GM12875 (cell line): ENCODE measurements at regions not wholly inside any gene's neighbourhood (a gene's known extent, or its start where the extent isn't known, plus 50 kb on each side); places are given as distances from the start of the nearest gene placed in this dataset.

Experiments used
- H3K4me3 ChIP-seq: one replicate; pipeline ENCODE4 v1.5.1; 2011; ENCODE audit warnings: low read depth, low read length, control low read depth
- CTCF ChIP-seq: IDR thresholded peaks from 2 replicates; pipeline ENCODE4 v1.5.1; 2011; ENCODE audit warnings: low read depth, mild to moderate bottlenecking, control low read depth, inconsistent platforms, low read length, moderate library complexity, borderline replicate concordance; ENCODE audit not compliant: insufficient read depth

DNA sequence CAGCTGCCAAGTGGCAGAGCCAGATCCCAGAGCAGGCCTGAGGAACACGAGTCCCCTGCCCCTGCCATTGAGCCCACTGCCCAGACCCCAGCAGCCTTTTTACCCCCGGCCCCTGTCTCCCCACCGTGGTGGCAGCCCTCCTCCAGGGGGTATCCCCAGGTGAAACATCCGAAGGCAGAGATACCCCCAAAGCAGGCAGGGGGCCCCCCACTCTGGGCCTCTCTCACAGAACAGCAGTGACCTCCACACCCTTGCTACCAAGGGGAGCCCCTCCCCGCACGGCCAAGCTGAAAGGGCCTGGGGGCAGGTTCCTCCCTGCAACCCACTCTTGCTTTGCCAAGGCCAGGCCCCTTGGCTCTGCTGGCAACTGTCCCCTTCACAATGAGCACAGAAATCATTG is 142.2 kb downstream of the ENGASE start:
- no peak overlapping the region for H3K4me3 ChIP-seq
- no peak for TF ChIP-seq CTCF

- TF ChIP-seq CTCF, result no peak
- H3K4me3 ChIP-seq, result no peak overlapping the region
Observed at GRCh38 chr17:79216391-79216790, 141.8 kb downstream of the ENGASE start.

DNA sequence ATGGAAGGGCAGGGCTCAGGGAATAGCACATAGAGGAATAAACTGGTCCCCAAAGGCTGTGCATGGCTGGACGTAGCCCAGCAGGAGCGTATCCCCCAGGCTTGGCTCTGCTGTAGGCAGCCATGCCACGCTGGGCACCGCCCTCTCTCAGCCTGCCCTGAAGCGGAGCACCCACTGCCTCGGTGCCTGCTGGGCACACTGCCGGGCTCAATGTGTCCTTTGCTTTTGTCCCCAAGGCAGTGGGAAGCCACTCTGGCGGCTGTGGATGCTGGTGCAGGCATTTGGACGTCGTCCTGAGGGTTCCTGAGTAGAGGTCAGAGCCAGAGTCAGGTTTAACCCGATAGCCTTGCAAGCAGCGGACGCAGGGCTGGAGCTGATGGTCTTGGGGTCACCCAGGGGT is 141.0 kb downstream of the ENGASE start:
- TF ChIP-seq CTCF, result no peak
- H3K4me3 ChIP-seq, result no peak overlapping the region

GRCh38 chr17:79214940-79215604 is 140.4 kb downstream of the ENGASE start:
- no peak overlapping the region for H3K4me3 ChIP-seq
- no peak for TF ChIP-seq CTCF

DNA sequence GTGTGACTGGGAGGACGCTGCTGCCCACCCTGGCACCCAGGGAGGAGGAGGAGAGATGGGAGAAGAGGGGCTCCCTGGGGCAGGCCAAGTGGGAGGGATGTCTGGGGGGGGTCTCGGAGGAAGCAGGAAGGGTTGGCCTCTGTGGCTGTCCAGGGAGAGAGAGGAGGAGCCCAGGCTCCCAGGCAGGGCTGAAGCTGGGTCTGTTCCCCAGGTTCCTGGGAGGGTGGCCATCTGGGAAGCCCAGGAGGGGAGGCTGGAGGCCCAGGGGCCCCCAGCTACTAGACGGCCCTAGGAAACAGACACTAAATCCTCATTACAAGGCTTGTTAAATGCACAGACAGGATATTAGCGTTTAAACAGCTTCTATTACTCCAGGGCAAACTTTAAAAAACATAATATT is 139.8 kb downstream of the ENGASE start:
- no peak overlapping the region for H3K4me3 ChIP-seq
- TF ChIP-seq CTCF, result no peak

GRCh38 chr17:79213305-79213704 is 138.7 kb downstream of the ENGASE start:
- no peak for TF ChIP-seq CTCF
- no peak overlapping the region for H3K4me3 ChIP-seq
